ENCODE measurements at regions not wholly inside any gene's neighbourhood (a gene's known extent, or its start where the extent isn't known, plus 50 kb on each side); places are given as distances from the start of the nearest gene placed in this dataset.

GRCh38 chr5:67686746-67687145, 490.1 kb upstream of the CD180 start:
- POLR2A ChIA-PET, result no interaction called here
- CTCF ChIA-PET, result no interaction called here
- intact Hi-C loops (cut with micrococcal nuclease), result no loop called here
- Mint-ChIP-seq H3K4me3 (no peak overlapping the region), H3K9me3 (no peaks in the 10 kb centered on the region), H3K27ac (no peak overlapping the region), H3K4me1 (ENCODE audit: low read depth) (no peaks in the 10 kb centered on the region), H3K27me3 (peaks cover 4% of the 10 kb centered on the region), H3K36me3 (ENCODE audit: low read depth) (no peaks in the 10 kb centered on the region)
- DNase-seq (no peak), ATAC-seq (no peak)
- no peak for TF ChIP-seq CTCF (IDR thresholded peaks at IDR 0.05)

- no peaks in the 10 kb centered on the region for H3K36me3 Mint-ChIP-seq (ENCODE audit: low read depth)
- DNase-seq, result no peak
- H3K4me3 Mint-ChIP-seq, result no peak overlapping the region
- intact Hi-C loops (cut with micrococcal nuclease), result no loop called here
- ChIA-PET POLR2A (no interaction called here), CTCF (no interaction called here)
- peaks cover 4% of the 10 kb centered on the region for H3K27me3 Mint-ChIP-seq
- TF ChIP-seq CTCF (IDR thresholded peaks at IDR 0.05), result no peak
- ATAC-seq, result no peak
- H3K4me1 Mint-ChIP-seq (ENCODE audit: low read depth), result no peaks in the 10 kb centered on the region
- no peaks in the 10 kb centered on the region for H3K9me3 Mint-ChIP-seq
- H3K27ac Mint-ChIP-seq, result no peak overlapping the region
These were observed 485.1 kb upstream of the CD180 start for GRCh38 chr5:67681703-67682102.

GRCh38 chr5:67680099-67680498, 483.5 kb upstream of the CD180 start:
- TF ChIP-seq CTCF (IDR thresholded peaks at IDR 0.05), result no peak
- ChIA-PET POLR2A (no interaction called here), CTCF (no interaction called here)
- DNase-seq (no peak), ATAC-seq (no peak)
- Mint-ChIP-seq H3K27me3 (peaks cover 3% of the 10 kb centered on the region), H3K4me1 (ENCODE audit: low read depth) (no peaks in the 10 kb centered on the region), H3K36me3 (ENCODE audit: low read depth) (no peaks in the 10 kb centered on the region), H3K27ac (no peak overlapping the region), H3K9me3 (no peaks in the 10 kb centered on the region), H3K4me3 (no peak overlapping the region)
- intact Hi-C loops (cut with micrococcal nuclease), result no loop called here

- intact Hi-C loops (cut with micrococcal nuclease), result no loop called here
- TF ChIP-seq CTCF (IDR thresholded peaks at IDR 0.05), result no peak
- Mint-ChIP-seq H3K4me3 (no peak overlapping the region), H3K4me1 (ENCODE audit: low read depth) (no peaks in the 10 kb centered on the region), H3K27ac (no peak overlapping the region), H3K9me3 (no peaks in the 10 kb centered on the region), H3K36me3 (ENCODE audit: low read depth) (no peaks in the 10 kb centered on the region), H3K27me3 (peaks cover 3% of the 10 kb centered on the region)
- DNase-seq (no peak), ATAC-seq (no peak)
- ChIA-PET CTCF (no interaction called here), POLR2A (no interaction called here)
These were observed 482.7 kb upstream of the CD180 start for GRCh38 chr5:67679184-67679841.

- H3K4me3 Mint-ChIP-seq, result no peak overlapping the region
- TF ChIP-seq CTCF (IDR thresholded peaks at IDR 0.05), result no peak
- H3K27me3 Mint-ChIP-seq, result peaks cover 3% of the 10 kb centered on the region
- H3K36me3 Mint-ChIP-seq (ENCODE audit: low read depth), result no peaks in the 10 kb centered on the region
- no peak for ATAC-seq
- no peaks in the 10 kb centered on the region for H3K4me1 Mint-ChIP-seq (ENCODE audit: low read depth)
- DNase-seq, result no peak
- POLR2A ChIA-PET, result no interaction called here
- no peaks in the 10 kb centered on the region for H3K9me3 Mint-ChIP-seq
- H3K27ac Mint-ChIP-seq, result no peak overlapping the region
- CTCF ChIA-PET, result no interaction called here
- intact Hi-C loops (cut with micrococcal nuclease), result no loop called here
These were observed 482.0 kb upstream of the CD180 start for GRCh38 chr5:67678594-67678993.
